H1 (cell line): ENCODE measurements at regions not wholly inside any gene's neighbourhood (a gene's known extent, or its start where the extent isn't known, plus 50 kb on each side); places are given as distances from the start of the nearest gene placed in this dataset.

ENCODE experiments used
- ATF3 ChIP-seq: IDR thresholded peaks from 2 replicates; pipeline ENCODE4 v1.6.1; 2011; ENCODE audit warnings: low read depth, mild to moderate bottlenecking, low read length; ENCODE audit not compliant: insufficient read depth
- BCL11A ChIP-seq, 2 experiments: IDR thresholded peaks; one replicate each; pipeline ENCODE4 v1.6.1; 2011; ENCODE audit warnings: low read depth in 2 of 2, low read length in 2 of 2, mild to moderate bottlenecking in 2 of 2
- CREB1 ChIP-seq: IDR thresholded peaks from 2 replicates; pipeline ENCODE4 v1.6.1; 2012; ENCODE audit warnings: inconsistent platforms
- CTCF ChIP-seq, 3 experiments: IDR thresholded peaks; 1 replicate in 2 of 3; 2 replicates in 1 of 3; pipeline versions ENCODE4 v1.5.1 to v1.6.1; 2011; ENCODE audit warnings: low read length in 3 of 3, mild to moderate bottlenecking in 3 of 3, inconsistent platforms in 2 of 3, low read depth in 1 of 3, moderate library complexity in 1 of 3; ENCODE audit not compliant: insufficient read depth in 1 of 3; ENCODE audit errors: control extremely low read depth in 1 of 3
- EZH2 ChIP-seq: fragments of 200-600 bp; sonication (generic); IDR thresholded peaks from 2 replicates; pipeline ENCODE4 v1.7.1; 2012; ENCODE audit warnings: low read depth, mild to moderate bottlenecking, moderate library complexity, low read length, inconsistent platforms; ENCODE audit not compliant: severe bottlenecking
- NRF1 ChIP-seq: IDR thresholded peaks from 2 replicates; pipeline ENCODE4 v1.6.1; 2011; ENCODE audit warnings: mild to moderate bottlenecking, low read depth, low read length, improper control_type of control experiment
- POLR2A ChIP-seq, 2 experiments: IDR thresholded peaks; 1 replicate in 1 of 2; 2 replicates in 1 of 2; pipeline ENCODE4 v1.6.1; 2011; ENCODE audit warnings: low read depth in 2 of 2, low read length in 2 of 2, mild to moderate bottlenecking in 2 of 2; ENCODE audit errors: control extremely low read depth in 1 of 2
- POU5F1 ChIP-seq: IDR thresholded peaks from 2 replicates; pipeline ENCODE4 v1.6.1; 2011; ENCODE audit warnings: low read depth, mild to moderate bottlenecking, low read length, moderate library complexity
- RXRA ChIP-seq: IDR thresholded peaks from 2 replicates; pipeline ENCODE4 v1.6.1; 2011; ENCODE audit warnings: low read depth, mild to moderate bottlenecking, low read length, moderate library complexity; ENCODE audit not compliant: insufficient read depth
- TAF1 ChIP-seq: IDR thresholded peaks from 2 replicates; pipeline ENCODE4 v1.6.1; 2011; ENCODE audit warnings: mild to moderate bottlenecking, low read depth, low read length
- USF2 ChIP-seq: IDR thresholded peaks from 2 replicates; pipeline ENCODE4 v1.6.1; 2011; ENCODE audit warnings: low read length, improper control_type of control experiment
- YY1 ChIP-seq: IDR thresholded peaks from 2 replicates; pipeline ENCODE4 v1.6.1; 2011; ENCODE audit warnings: low read depth, mild to moderate bottlenecking, low read length

GRCh38 chr12:63406781-63407180 is 255.8 kb upstream of the AVPR1A start:
- TF ChIP-seq YY1, result no peak
- TF ChIP-seq CREB1, result no peak
- TF ChIP-seq USF2, result no peak
- no peak for TF ChIP-seq BCL11A (IDR thresholded peaks at IDR 0.05; ENCODE audit: low read depth in 2 of 2, low read length in 2 of 2)
- no peak for TF ChIP-seq NRF1
- no peak for TF ChIP-seq ATF3
- no peak for TF ChIP-seq POU5F1
- TF ChIP-seq TAF1, result no peak
- no peak for TF ChIP-seq RXRA
- no peak for TF ChIP-seq EZH2
- no peak for TF ChIP-seq POLR2A (IDR thresholded peaks at IDR 0.05; ENCODE audit: control extremely low read depth in 1 of 2, low read depth in 2 of 2, low read length in 2 of 2)
- TF ChIP-seq CTCF (IDR thresholded peaks at IDR 0.05; ENCODE audit: control extremely low read depth in 1 of 3, insufficient read depth in 1 of 3, low read depth in 1 of 3, low read length in 3 of 3), result no peak
